GM13976 (cell line): ENCODE measurements at regions not wholly inside any gene's neighbourhood (a gene's known extent, or its start where the extent isn't known, plus 50 kb on each side); places are given as distances from the start of the nearest gene placed in this dataset.

Experiments used
- DNase-seq: peaks from one replicate; pipeline ENCODE4 v3.0.0; 2012; ENCODE audit warnings: low spot score
- in situ Hi-C: fragments of 300-500 bp; cut with MboI; formaldehyde crosslinking; loops from one replicate; pipeline ENCODE4 v1.12.0; 2022; ENCODE audit warnings: low sequenced_read_pairs, mixed read lengths, inconsistent platforms; ENCODE audit not compliant: unreplicated experiment
- TF ChIP-seq, protein P1 (sequence below): IDR thresholded peaks from 2 replicates; pipeline ENCODE4 v1.5.1; 2012; ENCODE audit warnings: borderline replicate concordance, mild to moderate bottlenecking; ENCODE audit not compliant: insufficient read depth; ENCODE audit errors: extremely low read depth, missing control alignments, control extremely low read depth

DNA sequence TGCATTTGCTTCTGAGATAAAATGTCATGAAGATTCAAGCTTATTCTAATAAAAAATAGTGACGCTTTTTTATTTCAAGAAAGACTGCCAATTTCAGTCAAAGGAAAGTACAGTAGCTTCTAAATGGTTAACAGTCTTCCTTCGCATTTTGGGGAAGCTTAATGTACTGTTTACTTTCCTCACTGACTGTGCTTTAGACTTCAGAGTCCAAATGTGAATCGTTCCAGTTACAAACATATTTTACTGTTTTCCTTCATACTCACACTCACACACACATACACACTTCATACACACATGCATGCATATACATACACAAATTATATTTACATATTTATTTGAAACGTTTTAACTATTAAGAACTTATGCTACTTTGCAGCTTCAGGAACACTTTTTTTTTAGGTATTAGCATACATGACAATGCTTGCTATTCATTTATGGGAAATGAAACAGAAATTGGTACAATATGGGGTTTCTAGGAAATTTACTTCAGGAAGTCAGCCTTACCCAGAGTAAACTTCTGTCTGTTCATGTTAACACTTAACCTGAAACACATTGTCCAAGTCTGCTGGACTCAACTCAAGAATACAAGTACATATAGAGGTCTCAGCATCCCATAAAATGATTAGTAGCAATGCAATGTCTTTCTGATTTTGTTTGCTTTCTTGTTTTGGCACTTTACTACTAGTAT is 145.4 kb downstream of the RPS12 start:
- in situ Hi-C loops = loop anchor here (10.0 kb wide), 1 partner anchor 135 kb away; no protein-coding TSS in a partner anchor
- TF ChIP-seq, protein P1, sequence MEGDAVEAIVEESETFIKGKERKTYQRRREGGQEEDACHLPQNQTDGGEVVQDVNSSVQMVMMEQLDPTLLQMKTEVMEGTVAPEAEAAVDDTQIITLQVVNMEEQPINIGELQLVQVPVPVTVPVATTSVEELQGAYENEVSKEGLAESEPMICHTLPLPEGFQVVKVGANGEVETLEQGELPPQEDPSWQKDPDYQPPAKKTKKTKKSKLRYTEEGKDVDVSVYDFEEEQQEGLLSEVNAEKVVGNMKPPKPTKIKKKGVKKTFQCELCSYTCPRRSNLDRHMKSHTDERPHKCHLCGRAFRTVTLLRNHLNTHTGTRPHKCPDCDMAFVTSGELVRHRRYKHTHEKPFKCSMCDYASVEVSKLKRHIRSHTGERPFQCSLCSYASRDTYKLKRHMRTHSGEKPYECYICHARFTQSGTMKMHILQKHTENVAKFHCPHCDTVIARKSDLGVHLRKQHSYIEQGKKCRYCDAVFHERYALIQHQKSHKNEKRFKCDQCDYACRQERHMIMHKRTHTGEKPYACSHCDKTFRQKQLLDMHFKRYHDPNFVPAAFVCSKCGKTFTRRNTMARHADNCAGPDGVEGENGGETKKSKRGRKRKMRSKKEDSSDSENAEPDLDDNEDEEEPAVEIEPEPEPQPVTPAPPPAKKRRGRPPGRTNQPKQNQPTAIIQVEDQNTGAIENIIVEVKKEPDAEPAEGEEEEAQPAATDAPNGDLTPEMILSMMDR = no peak
- DNase-seq = no peak

DNA sequence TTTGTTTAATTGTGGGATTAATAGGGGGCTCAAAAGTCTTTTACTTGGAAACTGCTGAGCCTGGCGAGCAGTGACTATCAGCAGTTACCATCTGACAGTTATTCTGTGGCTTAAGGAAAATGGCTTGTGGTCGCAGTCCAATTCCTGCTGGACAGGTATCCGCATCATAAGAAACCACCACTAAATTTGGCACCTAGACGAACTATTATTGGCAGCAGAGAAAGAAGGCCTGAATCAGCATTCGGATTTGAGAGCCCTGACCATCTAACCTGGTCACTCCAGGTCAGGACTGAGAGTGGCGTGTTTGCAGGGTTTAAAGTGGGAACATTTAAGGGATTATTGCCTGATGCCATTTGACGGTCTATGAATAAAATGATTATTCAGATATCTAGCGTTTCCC is 146.4 kb downstream of the RPS12 start:
- in situ Hi-C loops = loop anchor here (10.0 kb wide), 1 partner anchor 136 kb away; no protein-coding TSS in a partner anchor
- TF ChIP-seq, protein P1 = no peak

DNA sequence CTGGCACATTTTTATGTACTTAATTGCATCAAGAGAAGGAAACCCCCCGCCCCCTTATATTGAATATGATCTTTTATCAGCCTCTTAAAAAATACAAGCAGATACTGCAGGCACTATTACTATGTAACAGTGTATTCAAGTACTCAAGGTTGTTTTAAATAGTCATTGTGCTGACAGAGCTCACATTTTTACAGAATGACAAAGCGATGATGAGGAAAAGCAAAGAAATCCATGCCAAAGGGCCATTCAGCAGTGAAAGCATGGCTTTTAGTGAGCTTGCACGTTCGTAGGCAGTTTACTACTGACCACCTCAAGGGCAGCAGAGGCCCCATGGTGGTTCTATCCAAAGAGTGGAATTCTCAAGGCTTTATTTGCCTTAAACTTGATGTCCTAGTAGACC is 146.8 kb downstream of the RPS12 start:
- in situ Hi-C loops = loop anchor here (10.0 kb wide), 1 partner anchor 136 kb away; no protein-coding TSS in a partner anchor
- no peak for DNase-seq
- TF ChIP-seq, protein P1 = no peak

More for the DNA sequence above, 146.4 kb downstream of the RPS12 start:
- no peak for DNase-seq

DNA sequence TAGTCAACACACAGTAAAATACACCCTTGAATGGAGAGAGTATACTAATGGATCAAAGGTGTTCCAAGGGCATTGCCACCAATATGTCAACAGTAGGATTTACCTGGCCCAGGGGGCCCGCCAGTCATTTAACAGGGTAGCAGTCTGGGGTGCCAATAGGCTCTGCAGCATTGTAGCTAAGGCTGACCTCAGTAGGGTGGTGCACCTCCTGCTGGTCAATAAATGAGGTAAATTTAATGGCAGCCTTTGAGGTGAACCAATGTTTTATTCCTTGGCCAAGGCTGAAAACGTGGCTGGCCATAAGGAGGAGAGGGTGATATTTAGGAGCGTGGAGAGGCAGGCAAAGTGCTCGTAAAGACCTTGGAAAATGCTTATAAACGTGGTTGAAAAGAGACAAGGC is 147.2 kb downstream of the RPS12 start:
- in situ Hi-C loops = loop anchor here (10.0 kb wide), 1 partner anchor 137 kb away; no protein-coding TSS in a partner anchor
- DNase-seq = no peak
- TF ChIP-seq, protein P1 = peak; percentile 19

DNA sequence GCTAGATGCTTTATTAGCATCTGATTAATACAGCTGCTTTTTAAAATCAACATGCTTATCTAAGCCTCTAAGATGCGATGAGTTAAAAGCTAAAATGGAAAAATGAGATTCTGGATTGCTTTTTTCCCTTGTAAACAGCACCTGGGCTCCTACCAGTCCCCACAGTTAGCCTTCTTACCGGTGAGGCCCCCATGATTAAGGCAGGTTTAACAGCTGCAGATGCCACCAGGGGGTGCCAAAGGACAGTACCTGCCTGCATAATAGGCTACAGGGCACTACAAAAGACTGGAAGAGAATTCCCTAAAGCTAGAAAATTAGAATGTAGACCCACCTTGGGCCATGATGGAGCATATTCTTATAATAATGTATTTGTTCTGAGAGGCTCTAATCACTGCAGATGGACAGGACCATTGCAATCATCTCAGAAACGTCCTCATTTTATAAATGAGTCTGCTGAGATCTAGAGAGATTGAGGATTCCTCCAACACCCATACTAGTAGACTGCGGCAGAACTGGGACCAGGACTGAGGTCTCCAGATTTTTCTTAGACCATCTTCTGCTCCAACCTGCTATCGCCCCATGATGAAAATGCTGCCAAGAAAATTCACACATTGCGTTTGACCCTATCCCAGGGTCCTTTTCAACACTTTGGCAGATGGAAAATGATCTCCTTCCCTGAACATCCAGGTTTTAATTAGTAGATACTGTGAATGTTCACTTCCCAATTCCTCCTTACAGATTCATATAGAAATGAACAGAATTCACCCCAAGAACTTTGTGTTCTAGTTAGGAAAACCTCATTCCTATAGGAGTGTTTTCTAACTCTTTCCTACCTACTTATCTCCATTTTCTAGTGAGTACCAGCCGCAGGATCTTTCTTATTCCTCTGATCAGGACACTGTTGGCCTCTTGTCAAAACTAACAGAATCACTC is 148.8 kb downstream of the RPS12 start:
- DNase-seq = peak; percentile 23
- in situ Hi-C loops = loop anchor here (10.0 kb wide), 1 partner anchor 138 kb away; no protein-coding TSS in a partner anchor

More for the DNA sequence above, 148.8 kb downstream of the RPS12 start:
- TF ChIP-seq, protein P1 = peak; percentile 71
